HL-60/S4 treated with phorbol 12-myristate 13-acetate at 8.2 ng/mL for 4 days and 3 days (cell line): ENCODE measurements at regions not wholly inside any gene's neighbourhood (a gene's known extent, or its start where the extent isn't known, plus 50 kb on each side); places are given as distances from the start of the nearest gene placed in this dataset.
"Not testable (repeated sequence)": the region's sequence is repeated elsewhere in the genome, so short reads cannot be mapped to it uniquely, and the experiment has no call there.

ENCODE experiments used
- in situ Hi-C: fragments of 300-500 bp; cut with MboI; formaldehyde crosslinking; loops from 2 replicates; pipeline ENCODE4 v1.15.0; 2022; ENCODE audit warnings: low sequenced_read_pairs

- in situ Hi-C loops, result no loop called here
Measured at GRCh38 chr3:69688400-69688799, 50.9 kb upstream of the MITF start.

- in situ Hi-C loops, result no loop called here
Measured at GRCh38 chr3:69687641-69688040, 51.6 kb upstream of the MITF start.

- in situ Hi-C loops, result no loop called here
Measured at GRCh38 chr3:69686056-69686455, 53.2 kb upstream of the MITF start.

GRCh38 chr3:69684309-69684961 is 54.8 kb upstream of the MITF start:
- in situ Hi-C loops, result no loop called here

- in situ Hi-C loops, result no loop called here
Measured at GRCh38 chr3:69683082-69683806, 56.0 kb upstream of the MITF start.

GRCh38 chr3:69677456-69677855 is 61.8 kb upstream of the MITF start:
- in situ Hi-C loops, result not testable (repeated sequence)

- in situ Hi-C loops, result no loop called here
Measured at GRCh38 chr3:69675786-69676530, 63.3 kb upstream of the MITF start.

GRCh38 chr3:69674752-69675151 is 64.5 kb upstream of the MITF start:
- in situ Hi-C loops, result loop anchor here (25.0 kb wide), 1 partner anchor 512 kb away; no protein-coding TSS in a partner anchor

GRCh38 chr3:69671082-69671952 is 67.9 kb upstream of the MITF start:
- in situ Hi-C loops, result loop anchor here (25.0 kb wide), 1 partner anchor 509 kb away; no protein-coding TSS in a partner anchor

GRCh38 chr3:69669070-69669469 is 70.2 kb upstream of the MITF start:
- in situ Hi-C loops, result loop anchor here (25.0 kb wide), 1 partner anchor 507 kb away; no protein-coding TSS in a partner anchor

- in situ Hi-C loops, result loop anchor here (25.0 kb wide), 1 partner anchor 503 kb away; no protein-coding TSS in a partner anchor
Measured at GRCh38 chr3:69665026-69665737, 74.1 kb upstream of the MITF start.

GRCh38 chr3:69660631-69661030 is 78.6 kb upstream of the MITF start:
- in situ Hi-C loops, result loop anchor here (25.0 kb wide), 1 partner anchor 498 kb away; no protein-coding TSS in a partner anchor

- in situ Hi-C loops, result loop anchor here (25.0 kb wide), 1 partner anchor 497 kb away; no protein-coding TSS in a partner anchor
Measured at GRCh38 chr3:69659180-69659910, 79.9 kb upstream of the MITF start.

- in situ Hi-C loops, result loop anchor here (25.0 kb wide), 1 partner anchor 496 kb away; no protein-coding TSS in a partner anchor
Measured at GRCh38 chr3:69658514-69659140, 80.6 kb upstream of the MITF start.

- in situ Hi-C loops, result loop anchor here (25.0 kb wide), 1 partner anchor 495 kb away; no protein-coding TSS in a partner anchor
Measured at GRCh38 chr3:69657030-69657429, 82.2 kb upstream of the MITF start.

GRCh38 chr3:69651765-69652164 is 87.5 kb upstream of the MITF start:
- in situ Hi-C loops, result loop anchor here (25.0 kb wide), 1 partner anchor 489 kb away; no protein-coding TSS in a partner anchor

- in situ Hi-C loops, result loop anchor here (25.0 kb wide), 1 partner anchor 488 kb away; no protein-coding TSS in a partner anchor
Measured at GRCh38 chr3:69650066-69650419, 89.2 kb upstream of the MITF start.
